PC-3 (cell line): ENCODE measurements at regions not wholly inside any gene's neighbourhood (a gene's known extent, or its start where the extent isn't known, plus 50 kb on each side); places are given as distances from the start of the nearest gene placed in this dataset.

ENCODE experiments used
- ATAC-seq: fragments of 200-7000 bp; cut with Tn5 transposase; 2 replicates; pipeline ENCODE4 v1.9.1; 2020; ENCODE audit warnings: mild to moderate bottlenecking, moderate library complexity
- BruUV-seq: library from RNA; stranded (reverse); fragments of 400-500 nt; replicated peaks from 2 replicates; lab custom pipeline; 2021; lab: Mats Ljungman, UMichigan
- CTCF ChIA-PET: fragments of 300-600 bp; sonication (Branson Sonifier 250); formaldehyde crosslinking; loops from one replicate; lab custom pipeline; 2022; ENCODE audit warnings: antibody characterized with exemption; lab: Charles Lee
- POLR2A ChIA-PET: fragments of 300-600 bp; sonication (Branson Sonifier 250); formaldehyde crosslinking; loops from one replicate; lab custom pipeline; 2022; ENCODE audit warnings: antibody characterized with exemption; ENCODE audit not compliant: unreplicated experiment; lab: Charles Lee
- DNase-seq: peaks from one replicate; pipeline ENCODE4 v3.0.0-alpha.2; 2015
- H2AFZ ChIP-seq: fragments of 300-600 bp; sonication (generic); 2 replicates; pipeline ENCODE4 v1.6.0; 2016; ENCODE audit warnings: antibody characterized with exemption, low read length
- H3F3A ChIP-seq: fragments of 300-600 bp; sonication (generic); one replicate; pipeline ENCODE4 v1.6.0; 2017; ENCODE audit warnings: antibody characterized with exemption, low read length, control low read depth, mild to moderate bottlenecking; ENCODE audit not compliant: unreplicated experiment
- H3K27ac ChIP-seq: fragments of 300-600 bp; sonication (generic); 2 replicates; pipeline ENCODE4 v1.5.1; 2016; ENCODE audit warnings: mild to moderate bottlenecking, low read length
- H3K27me3 ChIP-seq: fragments of 300-600 bp; sonication (generic); 2 replicates; pipeline ENCODE4 v1.6.1; 2016; ENCODE audit warnings: low read length, mixed read lengths
- H3K36me3 ChIP-seq: fragments of 300-600 bp; sonication (generic); 2 replicates; pipeline ENCODE4 v1.6.1; 2016; ENCODE audit warnings: low read depth, mixed run types, low read length, mixed read lengths
- H3K4me1 ChIP-seq: fragments of 300-600 bp; sonication (generic); 2 replicates; pipeline ENCODE4 v1.5.1; 2016; ENCODE audit warnings: low read length; ENCODE audit not compliant: insufficient read depth
- H3K4me2 ChIP-seq: fragments of 300-600 bp; sonication (generic); 2 replicates; pipeline ENCODE4 v1.6.0; 2016; ENCODE audit warnings: low read length
- H3K4me3 ChIP-seq: fragments of 300-600 bp; sonication (generic); 2 replicates; pipeline ENCODE4 v1.5.1; 2016; ENCODE audit warnings: mild to moderate bottlenecking, low read length, mixed read lengths
- H3K79me2 ChIP-seq: fragments of 300-600 bp; sonication (generic); 2 replicates; pipeline ENCODE4 v1.6.1; 2017; ENCODE audit warnings: low read length, mixed read lengths
- H3K9ac ChIP-seq: fragments of 300-600 bp; sonication (generic); 2 replicates; pipeline ENCODE4 v1.6.0; 2016; ENCODE audit warnings: mild to moderate bottlenecking, low read length
- H3K9me2 ChIP-seq: fragments of 300-600 bp; sonication (generic); replicated peaks from 2 replicates; pipeline ENCODE4 v1.6.1; 2016; ENCODE audit warnings: mixed run types, low read length, mixed read lengths
- H3K9me3 ChIP-seq: fragments of 300-600 bp; sonication (generic); 2 replicates; pipeline ENCODE4 v1.6.1; 2016; ENCODE audit warnings: low read length, mixed read lengths
- H4K20me1 ChIP-seq: fragments of 300-600 bp; sonication (generic); 2 replicates; pipeline ENCODE4 v1.6.1; 2016; ENCODE audit warnings: low read length, mixed read lengths
- CTCF ChIP-seq: fragments of 300-600 bp; sonication (generic); conservative IDR thresholded peaks from 2 replicates; pipeline ENCODE4 v1.5.1; 2017; ENCODE audit warnings: antibody characterized with exemption, low read depth, mild to moderate bottlenecking, low read length
- EZH2 ChIP-seq: fragments of 300-600 bp; sonication (generic); IDR thresholded peaks from one replicate; pipeline ENCODE4 v1.6.1; 2017; ENCODE audit warnings: antibody characterized with exemption, mild to moderate bottlenecking, low read length; ENCODE audit not compliant: unreplicated experiment
- EZH2phosphoT487 ChIP-seq: fragments of 300-600 bp; sonication (generic); IDR thresholded peaks from 2 replicates; pipeline ENCODE4 v1.6.1; 2018; ENCODE audit warnings: mild to moderate bottlenecking, antibody characterized with exemption, low read length, borderline replicate concordance
- intact Hi-C: fragments of 100-400 bp; cut with micrococcal nuclease; formaldehyde crosslinking; loops from 2 replicates; pipeline ENCODE4 v1.9.0; 2023

DNA sequence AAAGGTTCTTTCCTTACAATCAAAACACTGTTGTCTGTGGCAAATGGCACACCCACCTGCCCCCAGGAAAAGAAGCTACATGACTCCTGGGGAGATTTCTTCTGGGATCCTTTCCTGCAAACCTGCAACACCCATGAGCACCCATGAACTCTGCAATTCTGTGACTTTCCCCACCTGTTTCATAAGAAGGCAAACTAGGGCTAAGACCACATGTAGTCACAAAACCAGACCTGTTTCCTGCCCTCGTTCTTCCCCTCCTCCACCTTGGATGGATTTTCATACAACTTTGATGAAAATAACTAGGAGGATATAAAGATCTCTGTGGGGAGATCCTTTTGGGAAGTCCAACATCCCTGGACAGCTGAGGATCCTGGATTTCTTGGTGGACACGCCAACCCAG lies 1084.7 kb downstream of the BCL11B start:
- Histone ChIP-seq H4K20me1 (no peaks in the 10 kb centered on the region), H3K9me3 (no peaks in the 10 kb centered on the region), H2AFZ (no peak overlapping the region), H3K9me2 (no peaks in the 10 kb centered on the region), H3K36me3 (no peaks in the 10 kb centered on the region), H3K4me1 (no peaks in the 10 kb centered on the region), H3F3A (no peaks in the 10 kb centered on the region), H3K79me2 (no peaks in the 10 kb centered on the region), H3K4me3 (no peak overlapping the region), H3K27ac (no peak overlapping the region), H3K4me2 (no peak overlapping the region), H3K27me3 (peaks cover 4% of the 10 kb centered on the region; the same call in 1 of the 2 replicates), H3K9ac (no peak overlapping the region)
- ChIA-PET CTCF (no interaction called here), POLR2A (no interaction called here)
- BruUV-seq = no TSS peak
- intact Hi-C loops = no loop called here
- TF ChIP-seq EZH2phosphoT487 (no peak), CTCF (no peak), EZH2 (no peak)
- DNase-seq (no peak), ATAC-seq (no peak)

DNA sequence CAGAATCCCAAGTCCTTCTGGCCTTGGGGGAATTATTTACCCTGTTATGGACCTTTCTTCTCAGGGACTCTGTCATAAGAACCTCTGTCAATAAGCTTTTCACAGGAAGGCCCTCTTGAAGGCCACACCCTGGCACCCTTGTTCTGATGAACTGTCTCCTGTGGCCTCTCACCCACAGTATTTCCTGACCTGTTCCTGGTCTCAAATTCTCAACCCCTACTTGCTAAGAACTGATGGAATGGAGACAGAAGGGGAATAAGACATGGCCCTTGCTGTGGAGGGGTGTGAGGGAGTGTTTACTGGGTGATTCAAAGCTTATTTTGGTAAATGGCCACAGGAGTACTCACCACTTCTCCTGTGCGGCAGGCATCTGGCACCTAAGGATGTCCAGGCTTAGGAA lies 1082.9 kb downstream of the BCL11B start:
- Histone ChIP-seq H3K4me1 (no peaks in the 10 kb centered on the region), H3F3A (no peaks in the 10 kb centered on the region), H3K9me3 (no peaks in the 10 kb centered on the region), H2AFZ (no peak overlapping the region), H3K79me2 (no peaks in the 10 kb centered on the region), H3K4me3 (no peak overlapping the region), H4K20me1 (no peaks in the 10 kb centered on the region), H3K4me2 (no peak overlapping the region), H3K27ac (no peak overlapping the region), H3K9ac (no peak overlapping the region), H3K9me2 (no peaks in the 10 kb centered on the region), H3K27me3 (peaks cover 4% of the 10 kb centered on the region; the same call in 1 of the 2 replicates), H3K36me3 (no peaks in the 10 kb centered on the region)
- ChIA-PET POLR2A (no interaction called here), CTCF (no interaction called here)
- TF ChIP-seq EZH2 (no peak), CTCF (no peak), EZH2phosphoT487 (no peak)
- no TSS peak for BruUV-seq
- intact Hi-C loops = no loop called here
- ATAC-seq (no peak), DNase-seq (no peak)

DNA sequence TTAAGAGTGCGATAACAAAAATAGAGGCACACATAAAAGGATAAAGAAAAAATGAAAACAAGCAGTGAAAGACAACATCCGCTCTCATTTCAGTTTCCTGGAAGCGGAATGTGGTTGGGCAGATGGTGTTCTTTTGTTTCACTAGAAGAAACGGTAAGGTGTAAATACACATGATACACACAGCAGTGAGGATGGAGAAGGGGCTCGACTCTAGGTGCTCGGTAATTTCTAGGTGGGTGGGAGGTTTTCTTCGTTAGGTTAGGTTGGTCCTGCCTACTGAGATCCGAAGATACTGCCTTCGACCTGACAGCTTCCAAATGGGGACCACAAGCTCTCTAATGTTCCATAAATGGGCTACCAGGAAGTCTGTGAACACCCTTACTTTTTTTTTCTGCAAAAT lies 1082.5 kb downstream of the BCL11B start:
- TF ChIP-seq EZH2 (no peak), CTCF (no peak), EZH2phosphoT487 (no peak)
- Histone ChIP-seq H3K9me3 (no peaks in the 10 kb centered on the region), H3K4me1 (no peaks in the 10 kb centered on the region), H4K20me1 (no peaks in the 10 kb centered on the region), H3K9ac (no peak overlapping the region), H3K4me2 (no peak overlapping the region), H3K36me3 (no peaks in the 10 kb centered on the region), H3K4me3 (no peak overlapping the region), H3K27ac (no peak overlapping the region), H3K27me3 (peaks cover 4% of the 10 kb centered on the region; the same call in 1 of the 2 replicates), H2AFZ (no peak overlapping the region), H3F3A (no peaks in the 10 kb centered on the region), H3K79me2 (no peaks in the 10 kb centered on the region), H3K9me2 (no peaks in the 10 kb centered on the region)
- POLR2A ChIA-PET = no interaction called here
- CTCF ChIA-PET = no interaction called here
- ATAC-seq (no peak), DNase-seq (no peak)
- BruUV-seq = no TSS peak
- intact Hi-C loops = no loop called here
